HG03378 (cell line): ENCODE measurements at regions not wholly inside any gene's neighbourhood (a gene's known extent, or its start where the extent isn't known, plus 50 kb on each side); places are given as distances from the start of the nearest gene placed in this dataset.
"Not testable (repeated sequence)": the region's sequence is repeated elsewhere in the genome, so short reads cannot be mapped to it uniquely, and the experiment has no call there.

Source experiments
- ATAC-seq: cut with Tn5 transposase; IDR thresholded peaks from one replicate; pipeline ENCODE4 v1.9.1; 2021; ENCODE audit warnings: mild to moderate bottlenecking, moderate library complexity; ENCODE audit not compliant: unreplicated experiment

- no peak for ATAC-seq
These were observed 317.7 kb upstream of the SEMA3C start for GRCh38 chr7:81236560-81236959.

GRCh38 chr7:81235997-81236396 lies 317.1 kb upstream of the SEMA3C start:
- ATAC-seq, result no peak

- ATAC-seq, result no peak
These were observed 316.0 kb upstream of the SEMA3C start for GRCh38 chr7:81234896-81235295.

DNA sequence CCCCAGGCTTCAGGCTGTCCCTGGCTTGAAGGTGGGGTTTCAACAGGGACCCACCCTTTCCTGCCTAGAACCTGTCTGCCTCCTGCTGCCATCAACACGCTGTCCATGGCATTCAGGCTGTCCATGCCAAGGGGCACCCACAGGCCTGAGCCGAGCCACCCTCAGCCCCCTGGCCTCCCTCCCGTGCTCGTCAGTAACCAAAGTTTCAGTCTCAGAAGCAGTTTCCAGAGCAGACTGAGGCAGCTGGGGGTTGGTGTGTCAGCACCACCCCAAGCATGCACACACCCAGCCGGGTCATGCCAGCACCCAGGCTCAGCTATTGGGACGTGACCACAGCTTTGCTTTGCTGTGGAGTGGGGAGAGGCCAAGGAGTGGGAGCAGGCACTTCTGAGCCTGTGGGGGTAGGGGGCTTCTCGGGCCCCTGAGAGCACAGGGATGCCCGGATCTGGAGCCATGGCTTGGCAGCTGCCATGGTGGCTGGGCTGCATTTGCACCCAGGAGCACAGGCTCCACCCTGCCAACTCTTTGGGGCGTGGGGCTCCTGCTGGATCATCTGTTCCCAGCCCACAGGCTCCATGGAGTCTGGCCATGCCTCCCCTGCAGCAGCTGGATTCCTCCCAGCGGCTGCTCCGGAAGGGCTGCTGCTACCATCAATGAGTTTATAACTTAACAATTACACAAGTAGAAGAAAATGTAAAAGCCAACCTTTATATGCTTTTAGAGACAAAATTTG lies 314.5 kb upstream of the SEMA3C start:
- ATAC-seq, result no peak

DNA sequence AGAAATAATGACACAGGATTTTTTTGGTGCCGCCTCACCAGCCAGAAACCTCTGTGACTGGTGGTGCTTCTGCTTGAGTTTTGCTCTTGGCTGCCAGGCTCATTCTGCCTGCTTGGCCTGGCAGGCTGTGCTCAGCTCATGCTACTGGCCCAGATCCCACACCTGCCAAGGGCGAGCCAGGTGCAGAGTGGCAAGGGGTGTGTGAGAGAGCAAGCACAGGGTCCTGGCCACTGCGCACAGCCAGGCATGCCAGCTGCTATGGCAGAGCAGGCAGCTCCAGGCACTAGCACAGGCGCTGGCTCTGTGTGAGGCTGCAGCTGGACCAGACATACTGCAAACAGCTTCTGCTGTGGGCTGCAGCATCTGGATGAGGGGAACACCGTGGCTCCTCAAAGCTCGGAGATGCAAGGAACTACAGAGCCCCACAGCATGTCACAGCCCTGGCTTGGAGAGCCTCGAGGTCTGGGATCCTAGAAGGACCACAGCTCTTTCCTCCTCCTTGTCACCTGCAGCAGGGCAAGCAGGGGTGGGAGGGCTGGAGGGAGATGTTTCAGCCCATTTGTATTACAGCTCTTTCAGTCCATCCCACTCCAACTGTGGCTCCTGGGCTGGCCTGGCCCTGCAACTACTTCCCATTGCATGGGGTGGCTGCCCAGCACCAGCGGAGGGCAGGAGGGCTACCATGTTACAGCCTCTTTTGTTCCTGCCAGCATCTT lies 313.4 kb upstream of the SEMA3C start:
- ATAC-seq, result no peak

GRCh38 chr7:81231301-81231838 lies 312.5 kb upstream of the SEMA3C start:
- ATAC-seq, result no peak

DNA sequence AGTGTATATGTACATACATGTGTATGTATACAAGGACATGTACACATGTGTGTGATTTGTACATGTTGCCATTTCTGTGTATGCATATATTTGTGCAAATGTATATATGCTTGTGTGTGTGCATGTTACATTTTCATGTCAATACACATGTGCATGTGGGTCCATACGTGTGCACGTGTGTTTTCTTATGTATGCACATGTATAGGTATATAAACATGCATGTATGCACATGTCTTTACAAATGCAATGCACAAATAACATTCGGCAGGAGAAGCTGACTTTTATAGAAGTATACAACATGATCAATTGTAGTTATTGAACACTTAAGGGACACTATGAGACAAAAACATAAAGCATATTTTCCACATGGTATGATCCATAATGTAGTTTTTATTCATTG lies 307.4 kb upstream of the SEMA3C start:
- no peak for ATAC-seq

GRCh38 chr7:81222692-81223091 lies 303.8 kb upstream of the SEMA3C start:
- ATAC-seq, result not testable (repeated sequence)

- no peak for ATAC-seq
These were observed 302.8 kb upstream of the SEMA3C start for GRCh38 chr7:81221527-81222217.

GRCh38 chr7:81218480-81219106 lies 299.7 kb upstream of the SEMA3C start:
- no peak for ATAC-seq

DNA sequence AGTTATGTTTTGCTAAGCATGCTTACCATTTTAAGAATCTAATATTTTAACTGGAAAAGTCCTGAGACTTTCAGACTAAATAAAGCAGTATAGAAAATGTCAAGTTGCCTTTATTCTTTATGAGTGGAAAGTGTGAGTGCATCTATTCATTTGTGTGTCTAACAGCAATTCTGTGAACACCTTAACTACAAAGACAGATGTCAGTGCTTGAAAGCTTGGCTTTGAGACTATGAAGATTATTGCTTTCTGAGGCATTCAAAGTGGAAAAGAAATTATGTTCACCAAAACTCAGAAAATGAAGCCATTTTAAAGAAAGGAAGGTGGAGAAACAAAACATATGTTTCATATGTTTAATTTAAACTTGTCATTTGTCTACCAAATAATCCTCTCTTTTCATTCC lies 294.5 kb upstream of the SEMA3C start:
- no peak for ATAC-seq

GRCh38 chr7:81211934-81212320 lies 293.1 kb upstream of the SEMA3C start:
- ATAC-seq, result no peak

GRCh38 chr7:81211204-81211933 lies 292.5 kb upstream of the SEMA3C start:
- no peak for ATAC-seq

- no peak for ATAC-seq
These were observed 291.6 kb upstream of the SEMA3C start for GRCh38 chr7:81210137-81211064.

DNA sequence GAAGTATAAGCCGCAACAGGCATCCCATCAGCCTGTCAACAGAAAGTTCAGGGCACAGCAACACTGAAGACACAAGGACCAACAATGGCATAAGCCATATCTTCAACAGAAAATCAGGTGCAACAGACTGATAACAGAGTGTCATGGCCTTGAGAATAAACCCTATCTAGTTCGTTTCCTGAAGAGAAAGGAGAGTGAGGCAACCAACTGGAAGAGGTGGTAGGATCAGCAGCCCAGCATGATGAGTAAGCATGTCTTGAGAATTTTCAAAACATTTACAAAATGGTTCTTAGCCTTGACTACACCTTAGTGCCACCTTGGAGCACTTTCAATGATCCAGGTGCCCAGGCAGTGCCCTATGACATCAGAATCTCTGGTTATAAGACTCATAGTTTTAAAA lies 290.2 kb upstream of the SEMA3C start:
- ATAC-seq, result no peak

GRCh38 chr7:81207801-81208200 lies 288.9 kb upstream of the SEMA3C start:
- ATAC-seq, result no peak

DNA sequence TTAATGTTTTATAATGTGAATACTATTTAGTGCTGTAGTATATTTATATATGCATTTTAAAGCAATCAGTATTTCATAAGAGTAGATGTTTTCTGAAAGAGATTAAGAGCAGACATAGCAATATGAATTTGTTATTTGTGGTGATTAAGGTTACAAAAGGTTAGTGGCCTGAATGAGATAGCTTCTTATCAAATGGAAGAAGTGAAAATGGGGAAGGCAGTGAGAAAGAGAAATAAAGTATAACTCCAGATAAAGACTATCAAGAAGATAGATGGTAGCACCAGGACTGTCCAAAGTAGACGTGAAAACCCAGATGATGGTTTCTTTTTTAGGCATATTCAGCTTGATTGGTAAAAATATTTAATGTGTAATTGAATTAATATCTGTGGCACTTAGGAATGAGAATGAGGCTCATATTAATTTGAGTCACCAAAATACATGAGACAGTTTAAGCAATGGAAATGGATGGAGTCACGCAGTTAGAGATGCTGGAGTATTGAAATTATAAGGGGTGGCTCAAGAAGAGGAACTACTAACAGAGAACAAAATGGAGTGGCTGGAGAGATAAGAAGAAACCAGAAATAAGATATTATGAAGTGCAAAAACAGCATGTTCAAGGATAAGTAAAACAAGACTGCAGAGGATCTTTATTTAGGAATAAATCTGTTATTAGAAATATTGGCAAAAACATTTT lies 288.0 kb upstream of the SEMA3C start:
- ATAC-seq, result no peak

DNA sequence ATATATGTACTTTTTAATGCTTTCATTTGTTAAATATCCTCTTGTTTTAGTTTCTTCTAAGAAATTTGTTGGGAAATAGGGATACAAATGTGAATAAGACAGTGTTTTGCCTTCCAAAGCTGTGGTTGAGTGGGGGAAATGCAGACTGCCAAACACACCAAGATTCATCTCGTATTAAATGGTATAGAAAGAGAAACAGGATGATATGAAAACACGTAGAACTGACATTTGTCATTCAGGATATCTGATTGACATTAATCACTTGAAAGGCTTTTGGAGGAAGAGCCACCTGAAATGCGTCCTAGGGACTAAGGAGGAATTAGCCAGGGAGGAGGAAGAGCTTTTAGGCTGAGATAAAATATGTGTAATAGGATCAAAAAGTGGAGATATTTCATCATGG lies 287.4 kb upstream of the SEMA3C start:
- no peak for ATAC-seq

DNA sequence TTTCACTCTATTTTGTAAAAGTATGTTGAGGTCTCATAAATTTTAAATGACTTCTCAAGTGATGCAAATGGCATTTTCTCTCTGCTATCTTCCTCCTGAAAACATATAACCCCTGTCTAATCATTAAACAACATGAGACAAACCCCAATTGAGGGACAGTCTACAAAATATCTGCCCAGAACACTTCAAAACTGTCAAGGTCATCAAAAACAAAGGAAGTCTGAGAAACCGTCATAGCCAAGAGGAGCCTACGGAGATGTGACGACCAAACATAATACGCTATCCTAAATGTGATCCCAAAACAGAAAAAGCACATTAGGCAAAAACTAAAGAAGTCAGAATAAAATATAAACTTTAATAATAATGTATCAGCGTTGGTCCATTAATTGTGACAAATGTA lies 282.3 kb upstream of the SEMA3C start:
- no peak for ATAC-seq
